Spleen (tissue), 7 donors: ENCODE measurements at regions not wholly inside any gene's neighbourhood (a gene's known extent, or its start where the extent isn't known, plus 50 kb on each side); places are given as distances from the start of the nearest gene placed in this dataset.

Experiments
- CTCF ChIP-seq, 11 experiments: fragments of 200-600 bp in 7 of 11; fragments of 450-650 bp in 4 of 11; sonication (generic) in 4 of 11; IDR thresholded peaks in 8 of 11; conservative IDR thresholded peaks in 3 of 11; 1 replicate in 7 of 11; 2 replicates in 4 of 11; pipeline versions ENCODE4 v1.4.0 to v1.8.0; 2016 to 2021; ENCODE audit warnings: antibody characterized with exemption in 11 of 11, inconsistent platforms in 4 of 11, mild to moderate bottlenecking in 1 of 11
- POLR2A ChIP-seq, 3 donors: fragments of 450-650 bp; IDR thresholded peaks; one replicate each; pipeline ENCODE4 v1.5.1; 2017; ENCODE audit warnings: antibody characterized with exemption in 3 of 3, mild to moderate bottlenecking in 1 of 3
- POLR2AphosphoS5 ChIP-seq, 3 donors: sonication (generic); formaldehyde crosslinking; IDR thresholded peaks; one replicate each; pipeline ENCODE4 v1.5.1; 2017; ENCODE audit warnings: antibody characterized with exemption in 3 of 3
- donor health status: DM: no; HTN: no; CAD: no; lungs with moderate emphysema.
- donor health status: DM: no; HTN: no; CAD: no.
- donor health status: DM: no; HTN: no; CAD: no.

- TF ChIP-seq CTCF (IDR thresholded peaks at IDR 0.05 in 8 of 11, conservative IDR thresholded peaks at IDR 0.05 in 3 of 11): no peak
- no peak for TF ChIP-seq POLR2AphosphoS5 (IDR thresholded peaks at IDR 0.05)
- TF ChIP-seq POLR2A (IDR thresholded peaks at IDR 0.05): no peak
Observed at GRCh38 chr11:28736256-28736655, 628.1 kb downstream of the METTL15 start.
